ENCODE measurements at regions not wholly inside any gene's neighbourhood (a gene's known extent, or its start where the extent isn't known, plus 50 kb on each side); places are given as distances from the start of the nearest gene placed in this dataset.

DNA sequence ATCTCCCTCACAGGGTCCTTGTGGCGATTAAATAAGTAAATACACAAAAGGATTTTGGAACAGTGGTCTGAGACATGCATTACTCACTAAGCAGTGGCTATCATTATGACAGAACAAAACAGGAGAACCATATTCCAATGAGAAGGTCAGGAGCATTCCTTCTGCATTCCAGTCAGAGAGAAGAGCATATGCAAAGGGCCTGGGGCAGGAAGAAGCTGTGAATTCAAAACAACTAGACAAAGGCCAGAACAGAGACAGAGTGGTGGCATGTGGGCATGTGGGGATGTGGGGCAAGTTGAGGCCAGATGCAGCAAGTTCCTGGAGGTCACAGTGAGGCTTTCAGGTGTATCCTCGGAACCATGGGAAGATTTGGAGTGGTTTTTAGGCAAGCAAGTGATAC, 70.1 kb upstream of the VRK1 start:
- Histone ChIP-seq H3K4me3 (ENCODE audit: insufficient read depth, low read depth, low read length) (no peak overlapping the region), H3K36me3 (ENCODE audit: insufficient read depth, low read length) (no peaks in the 10 kb centered on the region), H4K20me1 (ENCODE audit: insufficient read depth, low read length) (no peaks in the 10 kb centered on the region), H3K4me2 (ENCODE audit: low read length) (no peak overlapping the region), H3K27ac (ENCODE audit: low read depth, low read length) (no peak overlapping the region), H2AFZ (ENCODE audit: low read depth, low read length) (no peak overlapping the region), H3K79me2 (ENCODE audit: insufficient read depth, low read length) (no peaks in the 10 kb centered on the region), H3K4me1 (ENCODE audit: insufficient read depth, low read length) (no peaks in the 10 kb centered on the region), H3K9me3 (ENCODE audit: insufficient read depth, low read depth, low read length) (no peaks in the 10 kb centered on the region), H3K9ac (ENCODE audit: low read length) (no peak overlapping the region), H3K27me3 (ENCODE audit: insufficient read depth, low read length) (no peaks in the 10 kb centered on the region)
- no peaks in the 10 kb centered on the region for H3K4me1 Mint-ChIP-seq (ENCODE audit: low read depth, unreplicated experiment)
- no peak overlapping the region for H3K27ac Mint-ChIP-seq (ENCODE audit: unreplicated experiment)
- no peak for TF ChIP-seq CTCF (IDR thresholded peaks at IDR 0.05; ENCODE audit: insufficient read depth, low read depth, low read length)
- no peaks in the 10 kb centered on the region for H3K36me3 Mint-ChIP-seq (ENCODE audit: low read depth, unreplicated experiment)
- H3K4me3 Mint-ChIP-seq (ENCODE audit: unreplicated experiment), result no peak overlapping the region
- FAIRE-seq (no peak), DNase-seq (ENCODE audit: low read depth) (no peak)
- H3K9me3 Mint-ChIP-seq (ENCODE audit: unreplicated experiment), result peaks cover 9% of the 10 kb centered on the region
- H3K27me3 Mint-ChIP-seq (ENCODE audit: low read depth, unreplicated experiment), result peaks cover 14% of the 10 kb centered on the region

- Mint-ChIP-seq H3K4me3 (ENCODE audit: unreplicated experiment) (no peak overlapping the region), H3K9me3 (ENCODE audit: unreplicated experiment) (peaks cover 9% of the 10 kb centered on the region), H3K27ac (ENCODE audit: unreplicated experiment) (no peak overlapping the region), H3K4me1 (ENCODE audit: low read depth, unreplicated experiment) (no peaks in the 10 kb centered on the region), H3K36me3 (ENCODE audit: low read depth, unreplicated experiment) (no peaks in the 10 kb centered on the region), H3K27me3 (ENCODE audit: low read depth, unreplicated experiment) (peaks cover 14% of the 10 kb centered on the region)
- Histone ChIP-seq H3K27me3 (ENCODE audit: insufficient read depth, low read length) (no peaks in the 10 kb centered on the region), H3K36me3 (ENCODE audit: insufficient read depth, low read length) (no peaks in the 10 kb centered on the region), H4K20me1 (ENCODE audit: insufficient read depth, low read length) (no peaks in the 10 kb centered on the region), H3K4me3 (ENCODE audit: insufficient read depth, low read depth, low read length) (no peak overlapping the region), H3K4me1 (ENCODE audit: insufficient read depth, low read length) (no peaks in the 10 kb centered on the region), H3K27ac (ENCODE audit: low read depth, low read length) (no peak overlapping the region), H3K4me2 (ENCODE audit: low read length) (no peak overlapping the region), H3K79me2 (ENCODE audit: insufficient read depth, low read length) (no peaks in the 10 kb centered on the region), H3K9me3 (ENCODE audit: insufficient read depth, low read depth, low read length) (no peaks in the 10 kb centered on the region), H2AFZ (ENCODE audit: low read depth, low read length) (no peak overlapping the region), H3K9ac (ENCODE audit: low read length) (no peak overlapping the region)
- TF ChIP-seq EZH2 (IDR thresholded peaks at IDR 0.05; ENCODE audit: insufficient read depth, low read length) (no peak), CTCF (IDR thresholded peaks at IDR 0.05; ENCODE audit: insufficient read depth, low read depth, low read length) (no peak)
- DNase-seq (ENCODE audit: low read depth) (no peak), FAIRE-seq (no peak)
Observed at GRCh38 chr14:96727491-96727890, 69.7 kb upstream of the VRK1 start.

DNA sequence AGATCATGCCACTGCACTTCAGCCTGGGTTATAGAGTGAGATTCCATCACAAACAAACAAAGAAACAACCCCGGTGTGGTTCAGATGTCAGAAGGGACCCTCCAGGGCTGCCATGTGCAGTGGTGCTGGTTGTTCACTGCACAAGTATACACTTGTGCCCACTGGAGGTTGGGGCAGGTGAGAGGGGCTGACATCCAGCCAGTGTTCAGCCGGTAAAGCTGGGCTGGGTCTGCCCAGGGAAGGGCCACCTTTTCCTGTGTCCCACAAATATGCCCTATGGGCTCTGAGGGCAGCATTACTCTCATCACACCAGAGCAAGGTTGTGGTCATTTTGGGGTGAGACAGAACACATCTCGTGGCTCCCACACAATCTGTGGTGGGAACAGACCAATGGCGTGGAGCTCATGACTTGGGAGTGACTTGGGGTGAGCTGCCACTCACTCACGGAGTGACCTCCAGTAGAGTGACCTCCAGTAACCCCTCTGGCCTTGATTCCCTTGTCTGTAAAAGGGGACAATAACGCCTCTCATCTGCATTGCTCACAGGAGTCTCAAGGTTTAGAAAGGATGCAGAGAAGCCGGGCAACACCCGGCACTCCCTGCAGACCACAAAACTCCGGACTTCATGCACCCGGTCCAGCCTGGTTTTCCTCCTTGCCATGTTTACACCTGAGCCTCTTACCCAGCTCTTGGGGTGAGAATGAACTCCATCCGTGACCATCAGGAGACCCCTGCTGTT, 69.0 kb upstream of the VRK1 start:
- Histone ChIP-seq H3K36me3 (ENCODE audit: insufficient read depth, low read length) (no peaks in the 10 kb centered on the region), H3K79me2 (ENCODE audit: insufficient read depth, low read length) (no peaks in the 10 kb centered on the region), H3K9ac (ENCODE audit: low read length) (no peak overlapping the region), H4K20me1 (ENCODE audit: insufficient read depth, low read length) (no peaks in the 10 kb centered on the region), H3K27ac (ENCODE audit: low read depth, low read length) (no peak overlapping the region), H3K27me3 (ENCODE audit: insufficient read depth, low read length) (no peaks in the 10 kb centered on the region), H3K4me3 (ENCODE audit: insufficient read depth, low read depth, low read length) (no peak overlapping the region), H3K9me3 (ENCODE audit: insufficient read depth, low read depth, low read length) (no peaks in the 10 kb centered on the region), H2AFZ (ENCODE audit: low read depth, low read length) (no peak overlapping the region), H3K4me1 (ENCODE audit: insufficient read depth, low read length) (no peaks in the 10 kb centered on the region), H3K4me2 (ENCODE audit: low read length) (no peak overlapping the region)
- Mint-ChIP-seq H3K4me1 (ENCODE audit: low read depth, unreplicated experiment) (no peaks in the 10 kb centered on the region), H3K27me3 (ENCODE audit: low read depth, unreplicated experiment) (peaks cover 16% of the 10 kb centered on the region), H3K4me3 (ENCODE audit: unreplicated experiment) (no peak overlapping the region), H3K36me3 (ENCODE audit: low read depth, unreplicated experiment) (no peaks in the 10 kb centered on the region), H3K9me3 (ENCODE audit: unreplicated experiment) (peaks cover 9% of the 10 kb centered on the region), H3K27ac (ENCODE audit: unreplicated experiment) (no peak overlapping the region)
- FAIRE-seq, result no peak
- DNase-seq (ENCODE audit: low read depth), result no peak
- no peak for TF ChIP-seq EZH2 (IDR thresholded peaks at IDR 0.05; ENCODE audit: insufficient read depth, low read length)
- no peak for TF ChIP-seq CTCF (IDR thresholded peaks at IDR 0.05; ENCODE audit: insufficient read depth, low read depth, low read length)

Data from astrocyte (in vitro differentiated cells and primary cell).